PC-3 (cell line): ENCODE measurements at regions not wholly inside any gene's neighbourhood (a gene's known extent, or its start where the extent isn't known, plus 50 kb on each side); places are given as distances from the start of the nearest gene placed in this dataset.

Experiments
- ATAC-seq: fragments of 200-7000 bp; cut with Tn5 transposase; 2 replicates; pipeline ENCODE4 v1.9.1; 2020; ENCODE audit warnings: mild to moderate bottlenecking, moderate library complexity
- BruUV-seq: library from RNA; stranded (reverse); fragments of 400-500 nt; replicated peaks from 2 replicates; lab custom pipeline; 2021; lab: Mats Ljungman, UMichigan
- CTCF ChIA-PET: fragments of 300-600 bp; sonication (Branson Sonifier 250); formaldehyde crosslinking; loops from one replicate; lab custom pipeline; 2022; ENCODE audit warnings: antibody characterized with exemption; lab: Charles Lee
- POLR2A ChIA-PET: fragments of 300-600 bp; sonication (Branson Sonifier 250); formaldehyde crosslinking; loops from one replicate; lab custom pipeline; 2022; ENCODE audit warnings: antibody characterized with exemption; ENCODE audit not compliant: unreplicated experiment; lab: Charles Lee
- DNase-seq: peaks from one replicate; pipeline ENCODE4 v3.0.0-alpha.2; 2015
- H2AFZ ChIP-seq: fragments of 300-600 bp; sonication (generic); 2 replicates; pipeline ENCODE4 v1.6.0; 2016; ENCODE audit warnings: antibody characterized with exemption, low read length
- H3F3A ChIP-seq: fragments of 300-600 bp; sonication (generic); one replicate; pipeline ENCODE4 v1.6.0; 2017; ENCODE audit warnings: antibody characterized with exemption, low read length, control low read depth, mild to moderate bottlenecking; ENCODE audit not compliant: unreplicated experiment
- H3K27ac ChIP-seq: fragments of 300-600 bp; sonication (generic); 2 replicates; pipeline ENCODE4 v1.5.1; 2016; ENCODE audit warnings: mild to moderate bottlenecking, low read length
- H3K27me3 ChIP-seq: fragments of 300-600 bp; sonication (generic); 2 replicates; pipeline ENCODE4 v1.6.1; 2016; ENCODE audit warnings: low read length, mixed read lengths
- H3K36me3 ChIP-seq: fragments of 300-600 bp; sonication (generic); 2 replicates; pipeline ENCODE4 v1.6.1; 2016; ENCODE audit warnings: low read depth, mixed run types, low read length, mixed read lengths
- H3K4me1 ChIP-seq: fragments of 300-600 bp; sonication (generic); 2 replicates; pipeline ENCODE4 v1.5.1; 2016; ENCODE audit warnings: low read length; ENCODE audit not compliant: insufficient read depth
- H3K4me2 ChIP-seq: fragments of 300-600 bp; sonication (generic); 2 replicates; pipeline ENCODE4 v1.6.0; 2016; ENCODE audit warnings: low read length
- H3K4me3 ChIP-seq: fragments of 300-600 bp; sonication (generic); 2 replicates; pipeline ENCODE4 v1.5.1; 2016; ENCODE audit warnings: mild to moderate bottlenecking, low read length, mixed read lengths
- H3K79me2 ChIP-seq: fragments of 300-600 bp; sonication (generic); 2 replicates; pipeline ENCODE4 v1.6.1; 2017; ENCODE audit warnings: low read length, mixed read lengths
- H3K9ac ChIP-seq: fragments of 300-600 bp; sonication (generic); 2 replicates; pipeline ENCODE4 v1.6.0; 2016; ENCODE audit warnings: mild to moderate bottlenecking, low read length
- H3K9me2 ChIP-seq: fragments of 300-600 bp; sonication (generic); replicated peaks from 2 replicates; pipeline ENCODE4 v1.6.1; 2016; ENCODE audit warnings: mixed run types, low read length, mixed read lengths
- H3K9me3 ChIP-seq: fragments of 300-600 bp; sonication (generic); 2 replicates; pipeline ENCODE4 v1.6.1; 2016; ENCODE audit warnings: low read length, mixed read lengths
- H4K20me1 ChIP-seq: fragments of 300-600 bp; sonication (generic); 2 replicates; pipeline ENCODE4 v1.6.1; 2016; ENCODE audit warnings: low read length, mixed read lengths
- CTCF ChIP-seq: fragments of 300-600 bp; sonication (generic); conservative IDR thresholded peaks from 2 replicates; pipeline ENCODE4 v1.5.1; 2017; ENCODE audit warnings: antibody characterized with exemption, low read depth, mild to moderate bottlenecking, low read length
- EZH2 ChIP-seq: fragments of 300-600 bp; sonication (generic); IDR thresholded peaks from one replicate; pipeline ENCODE4 v1.6.1; 2017; ENCODE audit warnings: antibody characterized with exemption, mild to moderate bottlenecking, low read length; ENCODE audit not compliant: unreplicated experiment
- EZH2phosphoT487 ChIP-seq: fragments of 300-600 bp; sonication (generic); IDR thresholded peaks from 2 replicates; pipeline ENCODE4 v1.6.1; 2018; ENCODE audit warnings: mild to moderate bottlenecking, antibody characterized with exemption, low read length, borderline replicate concordance
- intact Hi-C: fragments of 100-400 bp; cut with micrococcal nuclease; formaldehyde crosslinking; loops from 2 replicates; pipeline ENCODE4 v1.9.0; 2023

DNA sequence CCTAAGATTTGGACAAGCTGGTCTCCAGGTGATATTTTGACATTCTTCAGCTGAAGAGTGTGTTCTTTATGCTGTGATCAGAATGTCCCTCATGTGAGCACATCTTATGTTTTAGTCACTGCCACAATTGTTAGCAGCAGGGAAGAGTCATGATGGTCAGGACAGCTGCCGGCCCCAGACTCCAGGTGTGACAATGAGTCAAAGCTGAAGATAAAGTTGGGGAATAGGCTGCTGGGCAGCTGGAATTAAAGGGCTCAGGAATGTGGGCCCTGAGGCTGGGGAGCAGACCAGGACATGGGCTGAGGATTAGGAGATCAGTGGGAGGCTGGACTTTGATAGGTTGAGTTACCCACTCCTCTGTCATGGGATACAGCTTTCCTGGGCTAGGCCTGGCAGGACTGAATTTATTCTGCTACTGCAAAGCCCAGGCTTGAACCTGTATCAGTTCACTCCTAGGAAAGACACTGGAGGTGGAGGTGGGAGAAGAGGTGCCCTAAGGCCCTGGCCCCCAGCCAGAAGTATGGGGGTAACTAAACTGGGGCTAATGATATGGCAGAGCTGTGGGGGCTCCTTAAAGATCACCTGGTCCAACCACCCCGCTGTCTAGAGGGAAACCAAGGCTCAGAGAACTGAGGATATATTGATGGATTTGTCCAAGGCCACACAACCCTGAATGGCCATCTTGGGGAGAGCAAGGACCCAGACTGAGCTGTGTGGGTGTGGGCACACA lies 119.5 kb downstream of the PJA1 start:
- no peaks in the 10 kb centered on the region for H3K4me1 ChIP-seq
- H3K79me2 ChIP-seq = no peaks in the 10 kb centered on the region
- no peak overlapping the region for H3K4me2 ChIP-seq
- TF ChIP-seq EZH2phosphoT487 (no peak), EZH2 (no peak), CTCF (no peak)
- no peak overlapping the region for H3K27ac ChIP-seq
- H3K9ac ChIP-seq = no peak overlapping the region
- no peak overlapping the region for H3K4me3 ChIP-seq
- H3K27me3 ChIP-seq = no peaks in the 10 kb centered on the region
- DNase-seq = no peak
- H3K36me3 ChIP-seq = no peaks in the 10 kb centered on the region
- H3K9me3 ChIP-seq = no peaks in the 10 kb centered on the region
- H3F3A ChIP-seq = no peaks in the 10 kb centered on the region
- POLR2A ChIA-PET = no interaction called here
- H2AFZ ChIP-seq = no peak overlapping the region
- no TSS peak for BruUV-seq
- no peak for ATAC-seq
- CTCF ChIA-PET = no interaction called here
- intact Hi-C loops = no loop called here
- no peaks in the 10 kb centered on the region for H4K20me1 ChIP-seq
- no peaks in the 10 kb centered on the region for H3K9me2 ChIP-seq

DNA sequence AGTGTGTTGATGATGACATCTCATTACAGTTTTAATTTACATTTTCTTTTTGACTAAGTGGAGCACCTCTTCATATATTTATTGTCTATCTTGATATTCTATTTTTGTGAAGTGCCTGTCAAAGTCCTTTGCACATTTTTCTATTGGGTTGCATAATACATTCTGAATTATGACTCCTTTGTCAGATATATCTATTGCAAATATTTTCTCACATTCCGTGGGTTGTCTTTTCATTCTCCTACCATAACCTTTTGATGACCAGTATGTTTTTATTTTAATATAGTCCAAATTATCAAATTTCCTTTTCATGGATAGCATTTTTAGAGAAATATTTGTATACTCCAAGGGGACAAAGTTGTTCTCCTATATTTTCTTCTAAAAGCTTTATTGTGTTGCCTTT lies 126.4 kb downstream of the PJA1 start:
- Histone ChIP-seq H2AFZ (no peak overlapping the region), H3K4me1 (no peaks in the 10 kb centered on the region), H3K36me3 (no peaks in the 10 kb centered on the region), H3K4me2 (no peak overlapping the region), H3K9ac (no peak overlapping the region), H3K4me3 (no peak overlapping the region), H3K27me3 (no peaks in the 10 kb centered on the region), H3K9me3 (no peaks in the 10 kb centered on the region), H3K9me2 (no peaks in the 10 kb centered on the region), H3K79me2 (no peaks in the 10 kb centered on the region), H3F3A (no peaks in the 10 kb centered on the region), H3K27ac (no peak overlapping the region), H4K20me1 (no peaks in the 10 kb centered on the region)
- DNase-seq (no peak), ATAC-seq (no peak)
- intact Hi-C loops = loop anchor here (10.0 kb wide), 1 partner anchor 116 kb away; no protein-coding TSS in a partner anchor
- ChIA-PET POLR2A (no interaction called here), CTCF (no interaction called here)
- BruUV-seq = no TSS peak
- TF ChIP-seq CTCF (no peak), EZH2 (no peak), EZH2phosphoT487 (no peak)

- no peaks in the 10 kb centered on the region for H3K79me2 ChIP-seq
- no peak overlapping the region for H2AFZ ChIP-seq
- no peak for TF ChIP-seq CTCF
- TF ChIP-seq EZH2phosphoT487 = no peak
- TF ChIP-seq EZH2 = no peak
- no peaks in the 10 kb centered on the region for H3K9me3 ChIP-seq
- H3K9me2 ChIP-seq = no peaks in the 10 kb centered on the region
- CTCF ChIA-PET = no interaction called here
- no peaks in the 10 kb centered on the region for H3F3A ChIP-seq
- H3K27me3 ChIP-seq = no peaks in the 10 kb centered on the region
- no peak for DNase-seq
- no peak overlapping the region for H3K9ac ChIP-seq
- H4K20me1 ChIP-seq = no peaks in the 10 kb centered on the region
- no peak for ATAC-seq
- H3K36me3 ChIP-seq = no peaks in the 10 kb centered on the region
- POLR2A ChIA-PET = no interaction called here
- H3K4me2 ChIP-seq = no peak overlapping the region
- BruUV-seq = no TSS peak
- peaks cover 6% of the 10 kb centered on the region for H3K4me1 ChIP-seq
- H3K4me3 ChIP-seq = no peak overlapping the region
- H3K27ac ChIP-seq = no peak overlapping the region
- intact Hi-C loops = loop anchor here (10.0 kb wide), 1 partner anchor 117 kb away; no protein-coding TSS in a partner anchor
Observed at GRCh38 chrX:69038188-69038587, 127.1 kb downstream of the PJA1 start.
